HG03025 (cell line): ENCODE measurements at regions not wholly inside any gene's neighbourhood (a gene's known extent, or its start where the extent isn't known, plus 50 kb on each side); places are given as distances from the start of the nearest gene placed in this dataset.
"Not testable (repeated sequence)": the region's sequence is repeated elsewhere in the genome, so short reads cannot be mapped to it uniquely, and the experiment has no call there.

Experiments used
- ATAC-seq: cut with Tn5 transposase; IDR thresholded peaks from one replicate; pipeline ENCODE4 v1.9.1; 2021; ENCODE audit warnings: mild to moderate bottlenecking, moderate library complexity; ENCODE audit not compliant: unreplicated experiment, low FRiP score

GRCh38 chr3:83251490-83251889 lies 1490.0 kb upstream of the GBE1 start:
- ATAC-seq = no peak

- ATAC-seq = no peak
Measured at GRCh38 chr3:83250613-83251012, 1489.2 kb upstream of the GBE1 start.

GRCh38 chr3:83248454-83248853 lies 1487.0 kb upstream of the GBE1 start:
- ATAC-seq = no peak

- ATAC-seq = no peak
Measured at GRCh38 chr3:83235180-83235814, 1473.9 kb upstream of the GBE1 start.

- ATAC-seq = no peak
Measured at GRCh38 chr3:83233715-83234114, 1472.3 kb upstream of the GBE1 start.

GRCh38 chr3:83230841-83231240 lies 1469.4 kb upstream of the GBE1 start:
- no peak for ATAC-seq

- no peak for ATAC-seq
Measured at GRCh38 chr3:83230376-83230775, 1468.9 kb upstream of the GBE1 start.

- ATAC-seq = no peak
Measured at GRCh38 chr3:83226751-83227150, 1465.3 kb upstream of the GBE1 start.

- ATAC-seq = no peak
Measured at GRCh38 chr3:83224101-83224868, 1462.8 kb upstream of the GBE1 start.

GRCh38 chr3:83218383-83219200 lies 1457.1 kb upstream of the GBE1 start:
- no peak for ATAC-seq

GRCh38 chr3:83217595-83218118 lies 1456.2 kb upstream of the GBE1 start:
- not testable (repeated sequence) for ATAC-seq

- no peak for ATAC-seq
Measured at GRCh38 chr3:83216919-83217594, 1455.6 kb upstream of the GBE1 start.

- ATAC-seq = no peak
Measured at GRCh38 chr3:83195243-83195642, 1433.8 kb upstream of the GBE1 start.

- no peak for ATAC-seq
Measured at GRCh38 chr3:83193526-83193925, 1432.1 kb upstream of the GBE1 start.

- no peak for ATAC-seq
Measured at GRCh38 chr3:83189634-83190033, 1428.2 kb upstream of the GBE1 start.

GRCh38 chr3:83169473-83169872 lies 1408.0 kb upstream of the GBE1 start:
- ATAC-seq = no peak

- no peak for ATAC-seq
Measured at GRCh38 chr3:83150896-83151295, 1389.5 kb upstream of the GBE1 start.

GRCh38 chr3:83140983-83141382 lies 1379.5 kb upstream of the GBE1 start:
- ATAC-seq = no peak

GRCh38 chr3:83131236-83131635 lies 1369.8 kb upstream of the GBE1 start:
- ATAC-seq = no peak

- ATAC-seq = no peak
Measured at GRCh38 chr3:83122774-83123350, 1361.4 kb upstream of the GBE1 start.
